GM10266 (cell line): ENCODE measurements at regions not wholly inside any gene's neighbourhood (a gene's known extent, or its start where the extent isn't known, plus 50 kb on each side); places are given as distances from the start of the nearest gene placed in this dataset.

Experiments used
- DNase-seq: peaks from one replicate; pipeline ENCODE4 v3.0.0; 2012; ENCODE audit errors: extremely low spot score
- TF ChIP-seq, protein P1 (sequence below): IDR thresholded peaks from 2 replicates; pipeline ENCODE4 v1.5.1; 2012; ENCODE audit warnings: mild to moderate bottlenecking, low read depth; ENCODE audit not compliant: control insufficient read depth, insufficient read depth; ENCODE audit errors: missing control alignments

DNA sequence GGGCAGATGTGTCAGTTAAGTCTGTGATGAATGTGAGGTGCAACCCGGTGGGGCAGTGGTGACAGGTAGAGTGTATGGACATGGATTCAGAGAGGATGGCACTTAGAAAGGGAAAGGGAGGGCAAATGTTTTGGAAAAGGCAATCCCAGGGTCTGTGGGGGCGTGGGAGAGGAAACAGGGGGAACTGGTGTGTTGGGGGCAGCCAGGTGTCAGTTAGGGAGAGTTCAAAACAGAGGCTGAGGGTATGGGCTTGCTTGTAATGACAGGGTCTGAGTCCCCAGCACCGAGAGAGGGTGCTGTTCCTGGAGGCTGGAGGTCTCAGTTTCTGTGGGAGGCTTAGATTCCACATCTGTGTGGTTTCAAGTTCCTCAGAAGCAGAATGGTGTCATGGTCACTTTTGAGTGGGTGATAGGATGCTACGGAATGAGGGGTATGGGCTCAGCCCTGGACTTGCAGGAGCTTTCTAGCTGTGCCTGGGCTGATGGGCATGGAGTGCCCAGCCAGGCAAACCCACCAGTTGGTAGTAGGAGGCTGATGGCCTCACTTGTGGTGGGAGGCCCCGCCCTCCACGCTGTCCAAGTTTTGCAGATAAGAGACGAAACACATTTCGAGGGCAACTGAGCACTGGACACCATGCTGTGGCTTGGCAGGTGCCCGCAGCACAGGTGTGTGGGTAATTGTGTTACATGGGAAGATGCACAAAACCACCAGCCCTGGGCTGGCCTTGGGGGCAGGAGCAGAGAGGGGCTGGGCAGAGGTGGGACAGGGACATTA, 209.4 kb downstream of the RPLP1 start:
- no peak for DNase-seq
- TF ChIP-seq, protein P1, sequence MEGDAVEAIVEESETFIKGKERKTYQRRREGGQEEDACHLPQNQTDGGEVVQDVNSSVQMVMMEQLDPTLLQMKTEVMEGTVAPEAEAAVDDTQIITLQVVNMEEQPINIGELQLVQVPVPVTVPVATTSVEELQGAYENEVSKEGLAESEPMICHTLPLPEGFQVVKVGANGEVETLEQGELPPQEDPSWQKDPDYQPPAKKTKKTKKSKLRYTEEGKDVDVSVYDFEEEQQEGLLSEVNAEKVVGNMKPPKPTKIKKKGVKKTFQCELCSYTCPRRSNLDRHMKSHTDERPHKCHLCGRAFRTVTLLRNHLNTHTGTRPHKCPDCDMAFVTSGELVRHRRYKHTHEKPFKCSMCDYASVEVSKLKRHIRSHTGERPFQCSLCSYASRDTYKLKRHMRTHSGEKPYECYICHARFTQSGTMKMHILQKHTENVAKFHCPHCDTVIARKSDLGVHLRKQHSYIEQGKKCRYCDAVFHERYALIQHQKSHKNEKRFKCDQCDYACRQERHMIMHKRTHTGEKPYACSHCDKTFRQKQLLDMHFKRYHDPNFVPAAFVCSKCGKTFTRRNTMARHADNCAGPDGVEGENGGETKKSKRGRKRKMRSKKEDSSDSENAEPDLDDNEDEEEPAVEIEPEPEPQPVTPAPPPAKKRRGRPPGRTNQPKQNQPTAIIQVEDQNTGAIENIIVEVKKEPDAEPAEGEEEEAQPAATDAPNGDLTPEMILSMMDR, result no peak

DNA sequence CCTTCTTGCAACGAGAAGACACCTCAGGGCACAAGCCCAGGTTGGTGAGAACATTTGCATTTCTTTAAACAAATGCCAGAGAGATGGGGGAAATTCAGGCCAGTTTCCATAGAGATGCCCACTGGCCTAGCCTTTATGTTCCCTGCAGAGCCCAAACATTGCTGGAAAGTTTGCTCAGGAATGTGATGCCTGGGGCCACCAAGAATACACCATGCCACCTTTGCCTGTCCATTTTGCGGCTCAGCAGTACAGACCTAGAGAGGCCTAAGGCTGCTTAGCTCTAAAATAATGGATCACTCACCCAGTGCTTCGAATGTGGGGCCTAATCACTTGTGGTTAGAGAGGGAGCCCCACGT, 210.0 kb downstream of the RPLP1 start:
- DNase-seq, result no peak
- TF ChIP-seq, protein P1, result no peak

GRCh38 chr15:69663441-69663840, 210.8 kb downstream of the RPLP1 start:
- no peak for DNase-seq

GRCh38 chr15:69663982-69664381, 211.4 kb downstream of the RPLP1 start:
- TF ChIP-seq, protein P1, result no peak
- no peak for DNase-seq

More at GRCh38 chr15:69663441-69663840, 210.8 kb downstream of the RPLP1 start:
- TF ChIP-seq, protein P1, result no peak

DNA sequence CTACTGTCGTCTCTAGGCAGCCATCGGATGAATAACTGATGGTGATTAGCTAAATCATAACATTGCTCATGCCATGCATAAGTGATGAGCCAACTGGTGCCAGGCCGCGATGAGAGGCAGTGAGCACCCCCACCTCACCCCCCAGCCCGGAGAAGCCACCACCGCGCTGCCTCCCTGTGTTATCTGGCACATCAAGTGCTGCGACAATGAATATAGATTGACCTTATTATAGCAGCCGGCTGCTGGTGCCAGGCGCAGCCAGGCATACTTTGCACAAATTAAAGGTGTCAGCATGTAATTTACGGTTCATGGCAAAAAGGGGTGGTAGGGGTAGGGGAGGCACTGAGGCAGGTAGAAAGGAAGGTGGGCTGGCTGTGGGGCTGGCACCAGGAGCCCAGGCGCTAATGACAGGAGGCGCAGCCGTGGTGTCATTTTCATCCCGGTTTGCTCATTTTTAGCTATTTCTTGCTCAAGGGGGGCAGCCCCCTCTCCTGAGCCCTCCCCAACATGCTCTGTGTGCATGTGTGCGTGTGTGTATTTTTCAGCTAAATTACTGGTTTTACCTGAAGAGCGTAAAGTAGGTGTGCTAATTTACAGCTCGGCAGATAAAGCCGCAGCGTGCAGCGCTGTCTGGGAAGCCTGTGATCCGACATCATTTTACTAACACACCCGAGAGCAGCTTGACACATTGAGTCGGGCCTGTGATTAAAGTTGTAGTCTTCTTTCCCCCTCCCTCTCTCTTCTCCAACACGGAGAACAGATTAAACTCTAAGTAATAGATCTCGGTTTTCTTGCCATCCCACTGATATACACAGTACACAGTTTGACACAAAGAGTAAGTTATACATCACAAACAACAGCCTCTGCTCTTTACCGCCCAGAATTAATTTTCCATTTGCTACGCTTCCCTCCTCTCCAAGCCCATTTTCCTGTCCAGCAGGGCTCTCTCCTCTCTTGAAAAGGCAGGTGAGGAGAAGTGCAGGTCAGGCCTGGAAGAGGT, 212.3 kb downstream of the RPLP1 start:
- DNase-seq, result no peak
- TF ChIP-seq, protein P1, result no peak

DNA sequence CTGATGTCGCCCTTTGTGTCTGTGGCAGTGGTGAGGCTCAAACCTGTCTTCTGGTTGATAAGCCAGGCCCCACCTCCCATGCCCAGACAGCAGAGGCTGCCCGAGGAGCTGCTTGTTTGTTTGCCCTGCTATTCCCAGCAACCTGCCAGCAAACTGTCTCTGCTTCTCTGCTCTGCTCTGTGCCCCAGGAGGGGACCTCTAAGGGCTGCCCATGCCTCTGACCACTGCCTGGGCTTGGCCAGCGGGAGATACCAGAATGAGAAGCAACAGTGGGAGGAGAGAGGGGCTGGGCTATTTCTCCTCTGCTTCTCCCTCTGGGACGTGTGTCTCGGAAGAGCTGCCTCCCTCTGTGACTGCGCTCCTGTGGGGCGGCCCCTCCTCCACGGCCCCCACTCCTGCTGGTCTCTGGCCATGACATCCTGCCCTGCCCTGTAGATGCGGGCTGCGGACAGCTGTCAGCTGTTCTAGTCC, 213.1 kb downstream of the RPLP1 start:
- no peak for DNase-seq
- TF ChIP-seq, protein P1, result no peak
